ENCODE measurements at regions not wholly inside any gene's neighbourhood (a gene's known extent, or its start where the extent isn't known, plus 50 kb on each side); places are given as distances from the start of the nearest gene placed in this dataset.
A peak's percentile ranks its signal among the peaks of the same experiment; 100 is the strongest.

- peak overlapping the region; percentile 91 for H3K27ac Mint-ChIP-seq
- DNase-seq (peak; percentile 86), ATAC-seq (peak; percentile 81)
- intact Hi-C loops (cut with micrococcal nuclease): loop anchor here (5.0 kb wide), 1 partner anchor 102 kb away; no protein-coding TSS in a partner anchor
- no peak overlapping the region for H3K4me3 Mint-ChIP-seq
- ChIA-PET POLR2A (interaction anchor here (1.0 to 2.0 kb wide), 7 partner anchors 10 to 299 kb away, joined by 3 to 8 read pairs (median 6); no protein-coding TSS in a partner anchor), CTCF (interaction anchor here (1.0 kb wide), 1 partner anchor 60 kb away, joined by 3 read pairs; no protein-coding TSS in a partner anchor)
- H3K36me3 Mint-ChIP-seq (ENCODE audit: low read depth): no peaks in the 10 kb centered on the region
- peaks cover 3% of the 10 kb centered on the region for H3K9me3 Mint-ChIP-seq
- peaks cover 48% of the 10 kb centered on the region for H3K4me1 Mint-ChIP-seq (ENCODE audit: low read depth)
- H3K27me3 Mint-ChIP-seq: no peaks in the 10 kb centered on the region
- no peak for TF ChIP-seq CTCF (IDR thresholded peaks at IDR 0.05)
These were observed 223.4 kb downstream of the BCOR start for GRCh38 chrX:39874202-39874816.

- Mint-ChIP-seq H3K4me3 (no peak overlapping the region), H3K9me3 (peaks cover 3% of the 10 kb centered on the region), H3K36me3 (ENCODE audit: low read depth) (no peaks in the 10 kb centered on the region), H3K4me1 (ENCODE audit: low read depth) (peaks cover 39% of the 10 kb centered on the region), H3K27ac (no peak overlapping the region), H3K27me3 (no peaks in the 10 kb centered on the region)
- TF ChIP-seq CTCF (IDR thresholded peaks at IDR 0.05): no peak
- ChIA-PET POLR2A (no interaction called here), CTCF (no interaction called here)
- DNase-seq: no peak
- intact Hi-C loops (cut with micrococcal nuclease): no loop called here
- ATAC-seq: no peak
These were observed 221.7 kb downstream of the BCOR start for GRCh38 chrX:39875834-39876628.

- Mint-ChIP-seq H3K36me3 (ENCODE audit: low read depth) (no peaks in the 10 kb centered on the region), H3K9me3 (peaks cover 7% of the 10 kb centered on the region), H3K4me1 (ENCODE audit: low read depth) (peaks cover 26% of the 10 kb centered on the region), H3K4me3 (no peak overlapping the region), H3K27ac (no peak overlapping the region), H3K27me3 (peaks cover 2% of the 10 kb centered on the region)
- CTCF ChIA-PET: no interaction called here
- ATAC-seq (no peak), DNase-seq (no peak)
- intact Hi-C loops (cut with micrococcal nuclease): no loop called here
- POLR2A ChIA-PET: no interaction called here
- no peak for TF ChIP-seq CTCF (IDR thresholded peaks at IDR 0.05)
These were observed 219.9 kb downstream of the BCOR start for GRCh38 chrX:39877905-39878304.

- Mint-ChIP-seq H3K4me1 (ENCODE audit: low read depth) (peaks cover 17% of the 10 kb centered on the region), H3K36me3 (ENCODE audit: low read depth) (peaks cover 3% of the 10 kb centered on the region), H3K27ac (peak overlapping the region; percentile 82), H3K4me3 (no peak overlapping the region), H3K27me3 (peaks cover 8% of the 10 kb centered on the region), H3K9me3 (peaks cover 11% of the 10 kb centered on the region)
- TF ChIP-seq CTCF (IDR thresholded peaks at IDR 0.05): no peak
- CTCF ChIA-PET: interaction anchor here (0.6 kb wide), 1 partner anchor 574 kb away, joined by 3 read pairs; no protein-coding TSS in a partner anchor
- POLR2A ChIA-PET: interaction anchor here (0.6 to 1.2 kb wide), 4 partner anchors 10 to 130 kb away, joined by 3 to 6 read pairs (median 5); no protein-coding TSS in a partner anchor
- intact Hi-C loops (cut with micrococcal nuclease): no loop called here
- peak; percentile 74 for DNase-seq
- ATAC-seq: peak; percentile 94
These were observed 214.1 kb downstream of the BCOR start for GRCh38 chrX:39883666-39884065.

GRCh38 chrX:39886282-39886681, 211.5 kb downstream of the BCOR start:
- no peak for DNase-seq
- Mint-ChIP-seq H3K27me3 (peaks cover 6% of the 10 kb centered on the region), H3K9me3 (peaks cover 11% of the 10 kb centered on the region), H3K4me1 (ENCODE audit: low read depth) (peaks cover 24% of the 10 kb centered on the region), H3K36me3 (ENCODE audit: low read depth) (peaks cover 3% of the 10 kb centered on the region), H3K27ac (no peak overlapping the region), H3K4me3 (no peak overlapping the region)
- TF ChIP-seq CTCF (IDR thresholded peaks at IDR 0.05): no peak
- POLR2A ChIA-PET: no interaction called here
- no peak for ATAC-seq
- CTCF ChIA-PET: interaction anchor here (0.7 kb wide), 1 partner anchor 24 kb away, joined by 3 read pairs; no protein-coding TSS in a partner anchor
- intact Hi-C loops (cut with micrococcal nuclease): no loop called here
